A549 (cell line): ENCODE measurements at regions not wholly inside any gene's neighbourhood (a gene's known extent, or its start where the extent isn't known, plus 50 kb on each side); places are given as distances from the start of the nearest gene placed in this dataset.

Experiments
- CEBPB ChIP-seq, 2 experiments: fragments of >200 bp in 1 of 2; sonication (Bioruptor Twin) in 1 of 2; formaldehyde crosslinking in 1 of 2; IDR thresholded peaks; 2 replicates each; pipeline ENCODE4 v1.6.1; 2012 to 2016
- CHD4 ChIP-seq: fragments of 200-600 bp; sonication (generic); IDR thresholded peaks from 2 replicates; pipeline ENCODE4 v1.6.1; 2016; ENCODE audit warnings: antibody characterized with exemption, mild to moderate bottlenecking, borderline replicate concordance
- EHMT2 ChIP-seq: fragments of 200-600 bp; sonication (generic); IDR thresholded peaks from 2 replicates; pipeline ENCODE4 v1.6.1; 2016; ENCODE audit warnings: antibody characterized with exemption, low read depth, mild to moderate bottlenecking, moderate library complexity
- EP300 ChIP-seq, 2 experiments: fragments of >200 bp; sonication (Bioruptor Twin); formaldehyde crosslinking; IDR thresholded peaks; 2 replicates in 1 of 2; 3 replicates in 1 of 2; pipeline ENCODE4 v1.6.1; 2016 to 2017
- KDM1A ChIP-seq: fragments of 200-600 bp; sonication (generic); IDR thresholded peaks from 2 replicates; pipeline ENCODE4 v1.6.1; 2016; ENCODE audit warnings: low read depth, mild to moderate bottlenecking
- MAFK ChIP-seq: fragments of 450-650 bp; IDR thresholded peaks from 2 replicates; pipeline ENCODE4 v1.6.1; 2014; ENCODE audit not compliant: partially characterized antibody
- MAZ ChIP-seq: fragments of 150-350 bp; IDR thresholded peaks from 2 replicates; pipeline ENCODE4 v1.6.1; 2014; ENCODE audit warnings: antibody characterized with exemption, low read depth, low read length, borderline replicate concordance
- POLR2AphosphoS2 ChIP-seq: conservative IDR thresholded peaks from 2 replicates; pipeline ENCODE4 v1.6.1; 2012; ENCODE audit warnings: low read length, improper control_type of control experiment, inconsistent platforms
- RFX5 ChIP-seq: fragments of 450-650 bp; IDR thresholded peaks from 2 replicates; pipeline ENCODE4 v1.7.1; 2014; ENCODE audit warnings: antibody characterized with exemption, mild to moderate bottlenecking, moderate library complexity
- SMC3 ChIP-seq: fragments of >200 bp; sonication (Bioruptor Twin); formaldehyde crosslinking; IDR thresholded peaks from 3 replicates; pipeline ENCODE4 v1.6.1; 2018; ENCODE audit warnings: inconsistent platforms
- TF ChIP-seq, protein P1 (sequence below): fragments of >200 bp; sonication (Bioruptor Twin); formaldehyde crosslinking; IDR thresholded peaks from 3 replicates; pipeline ENCODE4 v1.5.1; 2016
- TF ChIP-seq, protein P2 (sequence below): IDR thresholded peaks from 2 replicates; pipeline ENCODE4 v1.6.1; 2012
- TF ChIP-seq, protein P3 (sequence below): fragments of 450-650 bp; IDR thresholded peaks from 2 replicates; pipeline ENCODE4 v1.6.1; 2014; ENCODE audit warnings: antibody characterized with exemption

DNA sequence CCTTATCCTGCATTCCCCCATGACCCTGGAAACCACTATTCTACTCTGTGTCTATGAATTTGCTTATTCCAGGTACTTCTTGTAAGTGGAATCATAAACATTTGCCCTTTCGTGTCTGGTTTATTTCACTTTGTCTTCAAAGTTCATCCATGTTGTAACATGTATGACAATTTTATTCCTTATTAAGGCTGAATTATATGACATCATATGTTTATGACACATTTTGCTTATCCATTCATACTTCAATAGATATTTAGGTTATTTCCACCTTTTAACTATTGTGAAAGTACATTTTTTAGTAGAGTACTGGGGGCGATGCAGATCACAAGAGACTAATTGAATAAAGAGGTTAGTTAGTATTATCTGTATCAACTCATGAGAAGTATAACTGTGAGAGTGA is 591.6 kb downstream of the UTRN start:
- TF ChIP-seq POLR2AphosphoS2 (no peak), RFX5 (no peak), MAFK (no peak), EHMT2 (no peak), KDM1A (no peak), CHD4 (no peak), MAZ (no peak), EP300 (IDR thresholded peaks at IDR 0.05) (no peak), CEBPB (IDR thresholded peaks at IDR 0.05) (no peak), SMC3 (no peak)
- TF ChIP-seq, protein P1, sequence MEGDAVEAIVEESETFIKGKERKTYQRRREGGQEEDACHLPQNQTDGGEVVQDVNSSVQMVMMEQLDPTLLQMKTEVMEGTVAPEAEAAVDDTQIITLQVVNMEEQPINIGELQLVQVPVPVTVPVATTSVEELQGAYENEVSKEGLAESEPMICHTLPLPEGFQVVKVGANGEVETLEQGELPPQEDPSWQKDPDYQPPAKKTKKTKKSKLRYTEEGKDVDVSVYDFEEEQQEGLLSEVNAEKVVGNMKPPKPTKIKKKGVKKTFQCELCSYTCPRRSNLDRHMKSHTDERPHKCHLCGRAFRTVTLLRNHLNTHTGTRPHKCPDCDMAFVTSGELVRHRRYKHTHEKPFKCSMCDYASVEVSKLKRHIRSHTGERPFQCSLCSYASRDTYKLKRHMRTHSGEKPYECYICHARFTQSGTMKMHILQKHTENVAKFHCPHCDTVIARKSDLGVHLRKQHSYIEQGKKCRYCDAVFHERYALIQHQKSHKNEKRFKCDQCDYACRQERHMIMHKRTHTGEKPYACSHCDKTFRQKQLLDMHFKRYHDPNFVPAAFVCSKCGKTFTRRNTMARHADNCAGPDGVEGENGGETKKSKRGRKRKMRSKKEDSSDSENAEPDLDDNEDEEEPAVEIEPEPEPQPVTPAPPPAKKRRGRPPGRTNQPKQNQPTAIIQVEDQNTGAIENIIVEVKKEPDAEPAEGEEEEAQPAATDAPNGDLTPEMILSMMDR, result no peak
- TF ChIP-seq, protein P2, sequence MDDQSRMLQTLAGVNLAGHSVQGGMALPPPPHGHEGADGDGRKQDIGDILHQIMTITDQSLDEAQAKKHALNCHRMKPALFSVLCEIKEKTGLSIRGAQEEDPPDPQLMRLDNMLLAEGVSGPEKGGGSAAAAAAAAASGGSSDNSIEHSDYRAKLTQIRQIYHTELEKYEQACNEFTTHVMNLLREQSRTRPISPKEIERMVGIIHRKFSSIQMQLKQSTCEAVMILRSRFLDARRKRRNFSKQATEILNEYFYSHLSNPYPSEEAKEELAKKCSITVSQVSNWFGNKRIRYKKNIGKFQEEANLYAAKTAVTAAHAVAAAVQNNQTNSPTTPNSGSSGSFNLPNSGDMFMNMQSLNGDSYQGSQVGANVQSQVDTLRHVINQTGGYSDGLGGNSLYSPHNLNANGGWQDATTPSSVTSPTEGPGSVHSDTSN, result no peak
- TF ChIP-seq, protein P3, sequence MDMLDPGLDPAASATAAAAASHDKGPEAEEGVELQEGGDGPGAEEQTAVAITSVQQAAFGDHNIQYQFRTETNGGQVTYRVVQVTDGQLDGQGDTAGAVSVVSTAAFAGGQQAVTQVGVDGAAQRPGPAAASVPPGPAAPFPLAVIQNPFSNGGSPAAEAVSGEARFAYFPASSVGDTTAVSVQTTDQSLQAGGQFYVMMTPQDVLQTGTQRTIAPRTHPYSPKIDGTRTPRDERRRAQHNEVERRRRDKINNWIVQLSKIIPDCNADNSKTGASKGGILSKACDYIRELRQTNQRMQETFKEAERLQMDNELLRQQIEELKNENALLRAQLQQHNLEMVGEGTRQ, result no peak
